ENCODE measurements at regions not wholly inside any gene's neighbourhood (a gene's known extent, or its start where the extent isn't known, plus 50 kb on each side); places are given as distances from the start of the nearest gene placed in this dataset.

DNA sequence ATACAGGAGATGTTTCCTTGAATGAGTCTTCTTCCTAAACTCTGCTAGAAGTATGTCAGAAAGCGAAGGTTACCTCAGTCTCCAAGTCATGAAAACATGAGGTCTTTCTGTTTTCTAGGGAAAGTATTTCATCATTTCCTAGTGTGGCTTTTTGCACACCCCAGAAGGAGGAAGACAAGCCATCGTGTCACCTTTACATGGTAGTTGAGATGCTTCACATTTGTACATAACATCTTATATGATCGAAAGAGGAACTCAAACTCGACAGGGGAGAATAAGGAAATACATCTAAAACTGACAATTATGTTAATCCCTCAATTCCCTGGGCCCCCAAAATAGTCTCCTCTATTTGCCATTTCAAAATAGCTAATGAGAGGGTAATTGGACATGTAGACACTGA lies 214.1 kb upstream of the PLEKHG7 start:
- DNase-seq: no peak

DNA sequence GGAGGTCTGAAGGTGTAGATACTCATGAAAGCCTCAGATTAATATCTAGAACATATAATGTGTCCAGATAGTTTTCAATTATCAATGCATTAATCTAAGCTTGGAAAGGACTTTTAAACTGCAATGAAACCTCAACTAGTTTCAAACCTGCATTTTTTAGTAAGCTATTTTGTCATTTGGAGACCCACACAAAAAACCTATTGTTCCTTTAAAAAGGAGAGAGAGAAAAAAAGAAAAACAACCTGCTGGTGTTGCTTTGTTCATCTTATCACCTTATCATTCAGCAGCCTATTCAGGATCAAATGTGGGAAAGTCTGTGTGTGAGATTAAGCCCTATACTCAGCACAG lies 215.7 kb upstream of the PLEKHG7 start:
- DNase-seq: no peak

DNA sequence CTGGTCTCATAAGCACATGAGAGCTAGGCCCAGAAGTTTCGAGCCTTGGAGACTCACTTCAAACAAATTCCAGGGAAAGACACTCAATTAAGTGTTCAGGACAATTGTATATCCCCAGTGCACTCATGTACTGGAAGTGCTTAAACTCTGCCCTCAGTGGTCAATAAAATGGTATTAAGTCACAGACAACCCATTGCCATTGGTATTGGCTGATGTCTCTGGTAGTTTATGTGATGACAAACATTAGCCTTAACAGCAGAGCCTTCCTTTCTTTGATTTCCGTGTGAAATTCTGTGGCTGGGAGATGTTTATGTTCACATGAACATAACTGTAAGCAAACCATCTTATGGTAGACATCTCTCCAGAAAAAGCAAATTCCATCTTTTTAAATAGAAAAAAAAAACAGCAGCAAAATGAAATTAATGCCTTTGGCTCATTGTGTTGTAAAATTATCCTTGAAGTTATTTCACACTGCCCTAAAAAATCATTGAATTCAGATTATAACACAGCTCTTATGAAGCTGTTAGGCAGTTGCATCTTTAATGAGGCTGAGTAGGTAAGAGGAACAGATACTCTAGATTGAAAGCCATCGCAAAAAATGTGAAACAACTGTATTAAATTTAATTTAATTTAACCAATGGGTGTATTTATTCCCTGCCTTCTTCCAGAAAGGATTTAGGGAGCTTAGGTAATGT lies 216.2 kb upstream of the PLEKHG7 start:
- no peak for DNase-seq

DNA sequence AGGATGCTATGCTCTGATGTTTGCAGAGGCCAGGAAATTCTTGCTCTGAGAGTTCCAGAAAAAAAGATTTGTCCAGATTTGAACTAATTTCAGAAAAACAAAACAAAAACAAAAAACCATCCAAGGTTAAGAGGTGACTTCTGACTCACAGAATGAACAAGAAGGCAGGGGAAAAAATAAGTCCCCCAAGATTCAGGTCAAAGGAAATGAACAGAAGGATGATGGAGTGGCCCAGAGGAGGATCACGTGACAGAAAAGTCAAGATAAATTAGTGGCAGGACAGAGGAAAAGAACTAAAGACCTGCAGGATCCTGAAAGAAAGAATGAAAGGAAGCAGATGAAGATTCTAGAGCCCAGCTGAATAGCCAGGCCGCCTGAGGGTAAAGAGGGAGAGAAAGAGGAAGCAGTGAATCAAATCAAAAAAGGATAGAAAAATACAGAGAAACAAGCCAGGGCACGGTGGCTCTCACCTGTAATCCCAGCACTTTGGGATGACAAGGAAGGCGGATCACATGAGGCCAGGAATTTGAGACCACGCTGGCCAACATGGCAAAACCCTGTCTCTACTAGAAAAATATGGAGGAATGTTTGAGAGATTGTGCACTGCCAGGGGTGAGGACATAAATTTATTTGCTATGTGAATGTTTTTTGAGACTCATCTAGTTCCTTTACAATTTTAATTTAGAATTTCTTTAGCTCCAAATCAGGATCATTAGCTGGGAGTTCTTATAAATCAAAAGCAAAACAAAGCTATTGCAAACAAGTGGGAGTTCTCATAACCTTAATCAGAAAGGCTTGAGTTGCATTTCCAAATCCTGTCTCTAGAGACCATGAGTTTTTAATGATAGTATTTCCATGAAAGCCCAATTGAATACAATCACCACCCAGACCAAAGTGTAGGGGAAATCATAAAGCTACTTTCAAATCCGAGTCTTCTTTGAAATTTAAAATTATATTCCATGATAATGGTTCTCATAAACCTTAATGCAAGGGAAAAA lies 217.1 kb upstream of the PLEKHG7 start:
- no peak for DNase-seq

- no peak for DNase-seq
These were observed 220.2 kb upstream of the PLEKHG7 start for GRCh38 chr12:92482599-92482998.

DNA sequence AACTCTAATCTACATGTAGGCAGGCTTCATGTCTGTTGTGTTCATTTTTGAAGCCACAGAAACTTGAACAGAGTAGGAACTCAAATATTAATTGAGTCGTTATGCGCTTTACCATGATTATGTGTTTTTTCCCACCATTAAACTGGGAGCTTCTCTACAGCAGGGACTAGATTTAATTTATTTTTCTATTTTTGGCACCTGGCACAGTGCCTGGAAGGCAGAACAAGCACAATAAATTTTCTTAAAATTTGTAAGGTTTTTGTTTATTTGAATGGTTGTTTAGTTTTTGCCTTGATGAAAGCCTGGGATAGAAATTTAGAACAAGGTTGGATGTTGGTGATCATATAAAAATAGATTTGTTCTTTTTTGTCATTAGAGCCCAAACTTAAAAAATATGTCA lies 221.7 kb upstream of the PLEKHG7 start:
- DNase-seq: no peak

DNA sequence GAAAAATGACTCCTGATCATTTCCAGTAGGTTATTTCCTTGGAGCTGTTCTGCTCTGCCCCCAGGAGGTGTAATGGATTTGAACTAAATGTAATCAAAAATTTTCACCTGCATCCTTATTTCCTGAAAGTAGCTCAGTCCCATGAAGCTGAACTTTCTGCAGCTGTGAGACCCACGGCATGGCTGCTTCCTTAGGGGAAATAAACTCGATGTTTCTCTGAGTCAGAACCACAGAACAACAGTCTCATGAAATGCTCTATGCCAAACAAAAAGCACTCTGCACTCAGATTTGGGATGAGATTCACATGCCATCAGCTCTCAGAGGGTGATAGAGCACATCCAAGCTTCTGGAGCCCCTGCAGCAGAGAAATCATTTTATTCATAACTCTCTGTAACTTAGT lies 224.1 kb upstream of the PLEKHG7 start:
- no peak for DNase-seq

DNA sequence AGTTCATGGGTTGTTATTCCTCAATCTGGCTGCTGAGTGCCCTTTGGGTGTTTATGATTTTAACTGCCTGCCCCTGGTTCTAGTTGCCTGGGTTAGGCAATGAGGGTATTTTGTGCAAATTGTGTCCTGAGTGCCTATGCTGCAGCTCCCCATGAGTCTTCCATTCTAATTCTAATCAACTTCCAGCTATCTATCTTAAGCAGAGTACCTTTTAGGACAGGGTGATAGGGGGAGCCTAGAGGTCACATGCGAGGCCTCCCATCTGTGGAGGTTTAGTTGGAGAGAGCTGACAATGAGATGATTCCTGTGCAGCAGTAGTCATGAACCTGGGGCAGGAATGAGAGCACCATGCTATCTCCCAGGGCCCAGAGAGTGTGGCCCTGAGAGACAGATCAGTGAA lies 225.9 kb upstream of the PLEKHG7 start:
- DNase-seq: no peak

DNA sequence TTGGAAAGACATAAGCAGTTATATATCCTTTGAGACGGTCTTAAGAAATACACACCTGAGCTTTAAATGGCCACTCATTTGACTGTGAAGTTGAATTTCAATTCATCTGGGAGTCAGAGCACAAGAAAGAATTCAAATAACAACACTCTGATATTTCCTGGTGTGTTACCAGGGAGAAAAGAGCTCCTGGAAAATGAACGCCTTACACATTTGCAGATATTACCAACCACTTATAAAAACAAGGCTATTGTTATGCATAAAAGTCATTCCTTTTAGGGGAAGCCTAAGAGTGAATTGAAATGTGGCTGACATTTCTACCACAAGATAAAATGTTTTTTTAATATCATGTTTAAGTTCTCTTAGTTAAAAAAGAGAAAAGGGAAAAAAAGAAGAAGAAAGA lies 229.2 kb upstream of the PLEKHG7 start:
- no peak for DNase-seq

- no peak for DNase-seq
These were observed 230.6 kb upstream of the PLEKHG7 start for GRCh38 chr12:92472201-92472600.

DNA sequence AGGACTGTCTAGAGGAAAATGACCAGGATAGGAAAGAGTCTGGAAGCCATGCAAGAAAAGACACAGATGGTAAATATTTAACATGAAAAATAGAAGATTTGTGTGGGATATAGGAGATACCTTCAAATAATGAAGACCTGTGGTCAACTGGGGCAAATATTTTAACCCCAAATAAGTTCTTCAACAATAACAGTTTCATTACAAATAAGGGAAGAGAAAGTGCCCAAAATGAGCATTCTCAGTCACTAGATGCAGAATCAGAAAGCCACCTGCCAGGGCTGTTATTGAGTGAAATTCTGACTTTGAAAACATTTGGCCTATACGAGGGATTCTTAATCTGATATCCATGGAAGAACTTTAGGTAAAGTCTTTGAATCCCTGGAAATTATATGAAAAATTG lies 231.2 kb upstream of the PLEKHG7 start:
- no peak for DNase-seq

- no peak for DNase-seq
These were observed 232.2 kb upstream of the PLEKHG7 start for GRCh38 chr12:92470608-92471021.

- DNase-seq: no peak
These were observed 233.0 kb upstream of the PLEKHG7 start for GRCh38 chr12:92469837-92470236.

DNA sequence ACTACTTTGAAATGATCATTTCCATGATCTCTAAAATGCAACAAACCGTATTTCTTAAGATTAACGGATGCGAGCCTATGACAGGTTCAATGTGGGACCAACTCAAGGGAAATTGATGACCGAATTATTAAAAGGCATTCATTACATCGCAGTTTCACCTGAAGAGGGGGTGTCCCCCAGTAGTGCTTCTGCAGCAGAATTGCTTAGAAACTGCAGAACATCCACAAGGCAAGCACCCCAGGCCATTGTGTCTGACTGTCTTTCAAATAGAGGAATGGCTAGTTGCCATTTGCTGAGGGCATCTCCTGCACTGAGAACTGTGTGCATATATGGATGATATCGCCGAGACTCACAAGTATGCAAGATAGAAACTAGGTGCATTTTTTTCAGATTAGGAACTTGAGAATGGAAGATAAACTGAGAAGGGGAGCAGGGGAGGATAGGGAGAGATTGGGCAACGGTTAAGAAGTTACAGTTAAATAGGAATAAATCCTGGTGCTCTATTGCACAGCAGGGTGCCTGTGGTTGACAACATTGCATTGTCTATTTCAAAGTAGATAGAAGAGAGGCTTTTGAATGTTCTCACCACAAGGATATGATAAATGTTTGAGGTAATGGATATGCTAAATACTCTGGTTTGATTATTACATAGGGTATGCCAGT lies 234.3 kb upstream of the PLEKHG7 start:
- DNase-seq: no peak

DNA sequence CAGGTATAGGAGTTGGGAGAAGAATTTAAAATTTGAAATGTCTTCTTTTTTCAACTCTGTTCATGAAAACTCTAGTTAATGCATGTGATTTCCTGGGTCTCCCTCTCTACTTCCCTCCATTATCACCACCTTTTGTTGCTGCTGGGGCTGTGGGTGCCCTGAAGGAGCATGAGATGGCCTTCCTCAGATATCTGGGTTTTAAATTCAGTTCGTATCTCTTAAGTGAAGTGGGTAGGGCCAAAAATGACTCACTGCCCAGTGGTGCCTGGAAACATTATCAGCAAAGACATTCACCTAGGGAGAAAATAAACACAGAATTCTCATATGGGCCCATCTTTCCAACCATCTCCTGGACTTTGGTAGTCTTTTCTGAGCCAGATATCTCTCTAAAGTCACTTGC lies 234.9 kb upstream of the PLEKHG7 start:
- DNase-seq: no peak

- DNase-seq: no peak
These were observed 236.1 kb upstream of the PLEKHG7 start for GRCh38 chr12:92466391-92467305.

DNA sequence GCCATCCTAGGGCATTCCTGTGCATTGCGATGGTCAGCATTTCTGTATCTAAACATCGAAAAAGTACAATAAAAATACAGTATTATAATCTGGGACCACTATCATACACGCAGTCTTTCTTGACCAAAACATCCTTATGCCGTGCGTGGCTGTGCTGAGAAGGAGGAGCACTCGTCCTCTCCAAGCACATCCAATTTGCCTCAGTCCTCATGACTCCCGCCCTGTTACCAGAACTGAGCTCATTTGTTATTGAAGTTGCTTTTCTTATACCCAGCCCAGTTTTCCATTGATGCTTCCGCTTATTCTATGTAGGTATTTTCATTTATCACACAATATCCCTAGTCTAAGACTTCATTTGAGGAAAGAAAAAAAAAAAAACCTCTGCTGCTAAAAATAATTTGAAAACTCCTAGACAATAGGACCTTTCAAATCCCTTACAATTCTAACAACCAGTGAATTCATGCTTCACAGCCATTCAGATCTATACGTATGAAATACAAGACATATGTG lies 236.9 kb upstream of the PLEKHG7 start:
- DNase-seq: no peak

DNA sequence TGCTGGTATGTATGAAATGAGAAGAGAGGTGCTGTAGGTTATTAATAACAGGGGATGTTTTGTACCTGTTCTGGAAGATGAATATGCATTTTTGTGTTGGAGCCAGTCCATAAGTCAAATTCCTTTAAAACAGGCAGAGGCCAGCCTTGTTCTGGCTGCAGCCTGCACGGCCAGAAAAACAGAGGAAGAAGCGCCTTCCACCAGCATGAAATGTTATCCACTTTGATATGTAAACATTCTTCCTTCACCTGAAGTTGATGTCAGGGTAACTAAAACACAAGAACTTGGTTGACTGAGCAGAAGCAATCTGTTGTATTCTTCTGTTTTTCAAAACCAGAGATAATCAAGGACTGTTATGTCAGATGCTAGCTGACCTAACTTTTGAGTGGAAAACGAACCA lies 237.9 kb upstream of the PLEKHG7 start:
- DNase-seq: no peak

DNA sequence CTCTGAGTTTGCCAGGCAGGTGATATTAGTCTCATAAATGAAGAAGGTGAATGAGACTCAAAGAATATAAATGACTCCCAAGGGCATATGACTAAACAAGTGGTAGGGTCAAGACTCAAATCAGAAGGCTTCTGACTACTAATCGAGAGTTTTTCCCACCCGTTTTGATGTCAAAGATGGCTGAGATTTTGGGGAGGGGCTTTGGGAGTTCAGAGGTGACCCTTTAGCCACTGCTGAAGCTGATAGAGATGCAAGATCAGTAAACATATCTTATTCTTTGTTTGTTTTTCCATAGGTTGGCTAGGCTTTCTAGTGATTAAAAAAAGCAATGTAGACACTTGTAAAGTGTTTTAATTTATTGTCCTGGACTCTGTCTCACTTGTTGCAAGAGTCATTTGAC lies 239.6 kb upstream of the PLEKHG7 start:
- no peak for DNase-seq

- no peak for DNase-seq
These were observed 240.3 kb upstream of the PLEKHG7 start for GRCh38 chr12:92462527-92462926.

DNA sequence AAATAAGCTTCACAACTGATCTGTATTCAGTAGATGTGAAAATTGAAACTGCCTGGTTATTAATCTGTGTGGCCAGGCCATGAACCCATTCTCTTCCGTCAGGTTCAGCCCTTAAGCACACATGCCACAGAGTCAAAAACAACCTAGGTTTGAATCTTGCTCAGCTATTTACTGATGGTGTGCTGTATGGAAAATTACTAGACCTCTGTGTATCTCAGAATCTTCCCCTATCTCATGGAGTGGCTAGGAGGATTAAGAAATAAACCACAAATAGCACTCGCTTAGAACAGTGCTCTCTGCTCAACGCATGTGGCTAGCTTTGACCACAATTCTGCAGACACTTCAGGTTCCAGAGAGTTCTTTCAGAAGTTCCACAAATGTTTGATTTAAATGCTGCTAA lies 240.7 kb upstream of the PLEKHG7 start:
- no peak for DNase-seq

DNA sequence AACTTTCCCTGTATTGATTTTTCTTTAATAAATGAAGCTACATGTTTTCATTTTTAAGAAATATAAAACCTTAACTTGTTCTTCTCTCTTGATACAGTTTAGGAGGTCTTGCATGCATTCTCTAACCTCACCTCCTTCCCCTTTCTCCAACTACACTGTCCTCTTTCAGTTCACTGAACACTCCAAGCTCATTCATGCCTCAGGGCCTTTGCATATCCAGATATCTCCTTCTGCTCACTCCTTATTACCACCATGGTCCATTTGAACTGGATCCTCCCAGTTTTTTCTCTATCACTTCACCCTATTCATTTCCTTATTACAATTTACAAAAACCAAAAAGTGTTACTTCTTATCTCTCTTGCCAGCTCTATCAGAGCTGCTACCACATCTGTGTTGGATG lies 242.9 kb upstream of the PLEKHG7 start:
- DNase-seq: no peak

- no peak for DNase-seq
These were observed 243.8 kb upstream of the PLEKHG7 start for GRCh38 chr12:92458996-92459395.

Measured in activated effector memory CD4-positive, alpha-beta T cell treated with anti-CD3 and anti-CD28 coated beads, Interleukin-2, amount 50 U/mL, for 16 hours (primary cell).